Right ventricle myocardium superior (tissue), 1 donor: ENCODE measurements at regions not wholly inside any gene's neighbourhood (a gene's known extent, or its start where the extent isn't known, plus 50 kb on each side); places are given as distances from the start of the nearest gene placed in this dataset.

Experiments
- ATAC-seq: fragments of 200-7000 bp; cut with Tn5 transposase; one replicate; pipeline ENCODE4 v1.9.1; 2020; ENCODE audit warnings: mild to moderate bottlenecking; ENCODE audit not compliant: poor library complexity
- DNase-seq: peaks from one replicate; pipeline ENCODE4 v3.0.0-alpha.2; 2020
- intact Hi-C: fragments of 100-400 bp; cut with DNase I; formaldehyde crosslinking; loops from one replicate; pipeline ENCODE4 v1.11.2; 2022
- donor health status: DM: no; HTN: yes; CAD: no; lungs with severe emphysema.

DNA sequence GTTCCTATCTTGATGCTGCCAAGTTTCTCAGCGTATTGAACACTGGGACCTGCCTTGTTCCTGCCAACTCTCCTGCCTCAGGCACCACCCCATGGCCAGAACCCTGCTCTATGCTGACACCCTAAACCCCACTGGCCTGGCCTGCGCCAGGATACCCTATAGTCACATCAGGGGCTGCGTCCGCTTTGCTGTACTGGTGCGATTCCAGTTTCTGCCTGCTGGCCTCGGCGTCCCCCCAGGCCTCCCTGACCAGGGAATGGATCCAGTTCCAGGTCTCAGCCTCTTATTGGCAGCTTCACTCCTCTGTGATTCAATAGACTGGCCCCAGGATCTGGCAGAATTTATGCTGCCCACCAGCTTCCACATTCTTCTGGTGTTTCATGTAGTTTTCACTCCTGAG, 55.0 kb downstream of the GPR6 start:
- ATAC-seq (no peak), DNase-seq (no peak)
- intact Hi-C loops, result no loop called here

DNA sequence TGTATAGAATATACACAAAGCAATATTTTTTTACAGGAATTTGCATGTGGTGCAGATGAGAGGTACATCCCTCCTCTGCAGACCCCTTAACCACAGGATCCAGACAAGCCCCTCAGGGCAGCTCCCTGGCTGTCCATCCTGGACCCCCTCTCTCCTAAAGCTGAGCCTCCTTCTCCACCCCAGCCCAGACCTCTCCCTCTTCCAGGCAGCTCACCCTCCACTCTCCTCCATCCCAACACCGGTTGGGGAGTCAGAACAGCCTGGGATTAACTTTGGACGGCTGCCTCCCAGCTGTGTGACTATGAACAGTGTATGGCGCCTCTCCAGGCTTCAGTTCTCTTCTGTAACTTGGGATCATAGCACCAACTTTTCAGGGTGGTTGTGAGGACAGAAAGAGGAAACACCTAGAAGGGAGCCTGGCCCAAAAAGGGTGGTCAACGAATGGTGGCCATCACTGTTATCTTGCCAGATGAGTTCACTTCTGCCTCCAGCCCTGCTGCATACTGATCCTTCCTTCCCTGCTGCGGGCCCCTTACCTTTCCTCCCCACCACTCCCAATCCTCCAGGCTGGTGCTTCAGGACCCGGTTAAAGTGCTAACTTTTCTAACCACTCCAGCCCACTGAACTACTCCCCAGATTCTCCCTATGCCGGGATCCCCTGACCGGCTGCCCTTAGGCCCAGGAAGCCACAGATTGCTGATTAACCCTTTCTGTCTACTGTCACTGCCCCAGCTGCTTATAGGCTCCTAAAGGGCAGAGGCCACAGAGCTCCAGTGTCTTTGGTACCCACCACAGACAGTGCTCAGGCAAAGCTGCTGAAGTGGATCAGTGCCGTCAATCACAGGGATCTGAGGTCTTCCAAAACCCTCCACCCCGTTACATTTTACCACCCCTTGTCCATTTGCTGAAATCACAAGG, 55.9 kb downstream of the GPR6 start:
- no peak for ATAC-seq
- DNase-seq, result no peak
- intact Hi-C loops, result no loop called here

DNA sequence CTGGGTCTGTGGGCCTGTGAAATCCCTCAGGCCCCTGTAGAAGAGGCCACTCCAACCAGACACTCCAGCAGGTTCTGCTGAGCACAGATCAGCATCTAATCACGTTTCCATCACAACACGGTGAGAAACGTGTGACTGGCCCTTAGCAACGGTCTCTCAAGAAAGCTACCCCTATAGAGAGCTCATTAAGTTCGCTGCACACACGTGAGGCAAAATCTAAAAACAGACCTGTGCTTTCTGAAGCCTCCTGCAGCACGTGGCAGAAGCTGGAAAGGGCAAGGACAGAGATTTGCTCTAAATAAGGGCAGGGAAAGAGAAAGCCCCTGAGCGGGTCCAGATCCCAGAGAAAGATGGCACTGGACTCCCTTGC, 56.5 kb downstream of the GPR6 start:
- intact Hi-C loops, result no loop called here
- DNase-seq, result no peak
- no peak for ATAC-seq

DNA sequence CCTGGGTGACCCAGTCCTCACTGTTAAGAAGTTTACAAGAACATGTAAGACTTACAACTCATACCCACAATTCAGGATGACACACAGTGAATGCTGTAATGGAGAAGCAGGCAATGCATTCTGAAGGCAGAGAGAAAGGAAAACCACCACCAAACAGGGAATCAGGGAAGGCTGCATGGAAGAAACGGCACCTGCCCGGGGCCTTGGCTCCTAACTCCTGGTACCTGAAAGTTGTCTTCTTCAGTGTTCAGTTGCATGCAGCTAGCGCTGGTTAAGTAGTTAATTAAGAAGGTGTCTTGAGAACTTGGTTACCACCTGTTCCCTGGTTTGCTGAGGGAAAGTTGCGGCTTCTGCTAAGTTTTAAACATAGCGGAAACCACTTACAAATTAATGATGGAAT, 57.2 kb downstream of the GPR6 start:
- intact Hi-C loops, result no loop called here
- no peak for ATAC-seq
- no peak for DNase-seq

DNA sequence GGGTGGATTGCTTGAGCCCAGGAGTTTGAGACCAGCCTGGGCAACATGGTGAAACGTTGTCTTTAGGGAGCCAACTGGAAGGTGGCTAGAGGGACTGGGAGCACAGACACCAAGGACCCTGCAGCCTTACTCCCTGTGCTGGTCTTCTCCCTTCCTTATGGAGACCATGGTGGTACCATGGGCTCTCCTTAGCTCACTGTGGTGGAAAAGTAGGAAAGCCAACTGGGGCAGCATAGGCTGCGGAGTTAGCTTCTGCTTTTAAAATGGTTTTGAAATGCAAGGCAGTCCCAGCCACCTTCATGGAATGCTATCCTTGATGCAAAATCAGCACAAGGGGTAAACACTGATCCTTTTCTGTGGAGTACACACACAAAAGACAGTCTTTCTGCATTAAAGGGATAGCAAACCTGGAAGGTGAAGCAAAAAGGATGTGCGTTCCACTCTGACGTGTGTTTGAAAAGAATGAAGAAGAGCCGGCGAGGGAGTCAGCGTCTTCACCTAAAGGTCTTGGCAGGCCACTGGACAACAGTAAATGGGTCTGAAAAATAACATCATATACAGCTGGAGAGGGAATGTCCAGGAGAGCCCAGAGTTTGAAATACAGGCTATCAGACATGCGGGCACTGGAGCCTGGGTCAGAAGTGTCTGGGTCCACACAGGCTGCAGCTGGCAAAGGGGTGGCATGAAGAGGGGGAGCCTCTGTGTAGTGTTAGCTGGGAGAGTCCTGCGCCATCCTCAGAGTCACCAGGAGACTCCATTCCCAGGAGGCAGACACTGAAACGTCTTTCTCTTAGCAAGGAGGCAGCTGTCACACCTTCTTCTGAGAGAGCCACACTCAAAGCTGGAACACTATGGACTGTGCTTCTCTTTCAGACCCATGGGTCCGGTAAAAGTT, 58.5 kb downstream of the GPR6 start:
- no peak for ATAC-seq
- intact Hi-C loops, result loop anchor here (2.0 kb wide), 1 partner anchor 332 kb away; no protein-coding TSS in a partner anchor

DNA sequence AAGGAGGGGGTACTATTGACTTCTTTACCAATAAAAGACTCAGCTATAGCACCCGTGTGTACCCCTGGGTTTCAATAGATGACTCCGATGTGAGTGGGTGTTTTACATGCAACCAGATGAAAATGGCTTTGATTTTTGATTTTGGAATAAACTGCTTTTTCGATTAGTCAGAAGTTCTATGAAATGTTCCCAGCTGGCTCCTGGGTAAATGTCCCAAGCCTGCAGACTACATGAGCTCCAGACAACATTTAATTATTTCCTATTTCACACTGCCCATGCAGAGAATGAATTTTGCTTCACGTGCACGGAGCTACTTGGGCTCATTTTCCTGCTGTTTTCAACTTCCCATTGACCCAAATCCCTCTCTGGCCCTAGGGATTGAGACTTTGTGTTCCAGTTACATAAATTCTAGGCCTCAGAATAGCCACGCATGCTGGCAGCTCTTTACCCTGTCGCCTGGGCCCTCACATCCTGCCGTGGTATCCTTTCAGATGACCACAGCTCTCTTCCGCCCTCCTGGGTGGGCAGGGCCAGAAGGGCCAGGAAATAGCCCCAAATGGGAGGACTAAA, 59.7 kb downstream of the GPR6 start:
- intact Hi-C loops, result loop anchor here (2.0 kb wide), 1 partner anchor 333 kb away; no protein-coding TSS in a partner anchor
- ATAC-seq (no peak), DNase-seq (no peak)

More for the DNA sequence above, 58.5 kb downstream of the GPR6 start:
- no peak for DNase-seq

DNA sequence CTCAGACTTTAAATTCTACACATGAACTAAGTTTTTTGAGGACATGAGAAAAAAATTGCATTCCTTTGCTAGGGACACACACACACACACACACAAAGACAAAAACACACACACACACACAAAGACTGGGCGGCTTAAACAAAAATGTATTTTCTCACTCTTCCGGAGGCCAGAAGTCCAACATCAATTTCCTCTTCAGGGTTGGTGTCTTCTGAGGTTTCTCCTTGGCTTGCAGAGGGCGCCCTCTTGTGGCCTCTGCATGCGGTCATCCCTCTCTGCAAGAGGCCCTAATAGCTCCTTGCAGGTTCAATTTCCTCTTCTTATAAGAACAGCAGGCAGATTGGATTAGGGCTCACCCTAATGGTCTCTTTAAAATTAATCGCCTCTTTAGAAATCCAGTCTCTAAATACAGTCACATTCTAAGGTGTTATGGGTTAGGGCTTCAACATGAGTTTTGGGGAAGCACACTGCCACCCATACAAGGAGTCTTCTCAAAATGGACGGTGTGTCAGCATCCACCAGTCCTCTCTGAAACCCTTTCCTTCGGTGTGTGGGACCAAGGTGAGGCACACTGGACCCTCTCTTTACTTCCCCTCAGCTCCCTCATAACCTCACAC, 61.4 kb downstream of the GPR6 start:
- DNase-seq, result peak; percentile 92
- ATAC-seq, result peak; percentile 97
- intact Hi-C loops, result no loop called here

DNA sequence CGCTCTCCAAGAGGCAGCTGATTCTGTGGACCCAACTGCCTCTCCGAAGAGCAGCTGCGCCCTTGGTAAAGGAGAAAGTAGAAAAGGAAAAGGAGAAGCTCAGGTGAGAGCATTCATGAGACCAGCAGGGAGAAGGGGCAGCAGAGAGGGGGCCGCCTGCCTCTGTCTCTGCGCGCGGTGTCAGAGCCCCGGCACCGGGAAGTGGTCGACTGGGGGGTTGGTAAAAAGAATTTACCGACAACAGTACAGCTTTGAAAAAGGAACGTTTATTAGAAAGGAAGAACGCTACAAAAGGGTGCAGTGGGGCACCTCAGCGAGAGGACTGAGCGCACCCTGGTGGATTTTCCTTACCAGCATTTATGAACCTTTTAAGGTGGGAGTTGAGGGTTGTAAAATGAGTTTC, 61.9 kb downstream of the GPR6 start:
- intact Hi-C loops, result no loop called here
- DNase-seq, result no peak
- ATAC-seq, result peak; percentile 76

DNA sequence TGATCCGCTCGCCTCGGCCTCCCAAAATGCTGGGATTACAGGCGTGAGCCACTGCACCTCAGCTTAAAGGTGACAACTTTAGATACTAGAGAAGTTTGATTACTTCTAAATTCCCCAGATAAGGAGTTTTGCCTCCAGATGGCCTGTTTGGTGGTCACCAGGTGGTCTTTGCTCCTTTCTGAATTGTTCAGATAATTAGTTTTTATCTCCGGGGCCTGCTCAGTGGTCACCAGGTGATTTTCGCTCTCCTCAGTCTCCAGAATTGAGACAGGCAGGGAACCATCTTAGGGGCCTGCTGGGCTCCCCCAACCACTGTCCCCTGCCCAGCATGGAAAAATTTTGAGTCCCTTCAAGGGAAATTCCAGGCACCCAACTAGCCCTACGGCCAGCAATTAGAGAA, 62.6 kb downstream of the GPR6 start:
- ATAC-seq, result no peak
- intact Hi-C loops, result no loop called here

DNA sequence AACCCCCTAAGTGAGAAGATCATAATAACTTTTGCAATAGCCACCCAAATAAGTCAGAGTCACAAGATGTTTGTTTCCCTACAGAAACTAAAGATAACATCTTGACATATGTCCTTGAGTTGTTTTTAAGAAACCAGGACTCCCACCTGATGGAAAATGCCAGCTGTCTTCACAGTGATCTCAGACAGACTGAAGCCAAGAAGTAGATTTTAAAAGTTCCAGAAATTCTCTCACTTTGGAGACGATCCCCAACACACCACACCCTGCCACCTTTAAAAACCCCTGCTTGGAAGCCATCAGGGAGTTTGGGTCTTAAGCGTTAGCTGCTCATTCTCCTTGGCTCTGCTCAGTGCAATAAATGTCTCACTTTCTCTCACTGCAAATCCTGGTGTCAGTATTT, 63.0 kb downstream of the GPR6 start:
- no peak for ATAC-seq
- DNase-seq, result no peak
- intact Hi-C loops, result no loop called here

More for the DNA sequence above, 62.6 kb downstream of the GPR6 start:
- DNase-seq, result no peak

DNA sequence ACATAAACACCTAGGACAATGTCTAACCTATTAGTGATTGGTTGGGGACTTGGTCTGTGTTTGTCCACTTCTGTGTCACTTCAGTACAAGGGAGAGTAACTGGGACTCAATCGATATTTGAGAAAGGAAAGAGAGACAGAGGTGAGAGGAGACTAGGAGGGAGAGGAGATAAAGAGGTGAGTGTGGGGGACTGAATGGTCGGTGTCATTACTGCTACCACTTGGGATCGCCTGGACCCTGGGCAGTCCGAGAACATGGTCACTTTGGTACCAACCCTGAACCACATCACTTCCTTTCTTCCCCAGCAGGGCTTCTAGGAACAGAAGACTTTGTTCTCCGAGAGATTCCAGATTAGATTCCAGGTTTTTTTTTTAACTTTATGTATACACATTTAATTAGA, 63.7 kb downstream of the GPR6 start:
- intact Hi-C loops, result no loop called here

DNA sequence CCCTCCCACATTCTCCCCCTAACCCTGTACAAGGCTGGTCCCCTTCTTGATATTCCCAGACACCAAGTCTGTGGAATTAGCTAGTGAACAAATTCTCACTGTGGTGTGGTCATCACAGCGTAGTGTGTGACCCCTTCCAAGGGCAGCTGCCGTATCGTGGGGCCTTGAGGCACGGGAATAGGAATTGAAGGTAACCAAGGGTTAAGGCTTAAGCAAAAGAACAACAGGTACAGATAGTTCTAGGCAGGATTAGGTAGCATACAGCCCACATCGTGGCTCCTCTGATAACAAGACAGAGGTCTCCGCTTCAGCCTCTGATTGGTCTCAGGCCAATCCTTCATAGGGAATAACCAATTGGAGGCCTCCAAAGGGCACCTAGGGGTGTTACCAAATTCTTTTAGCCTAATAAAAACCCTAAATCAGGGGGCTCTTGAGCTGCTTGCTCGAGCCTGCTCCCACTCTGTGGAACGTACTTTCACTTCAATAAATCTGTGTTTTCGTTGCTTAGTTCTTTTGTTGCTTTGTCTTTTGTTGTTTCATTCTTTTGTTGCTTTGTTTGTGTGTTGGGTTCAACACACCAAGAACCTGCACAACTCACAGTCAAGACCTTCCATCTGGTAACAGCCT, 64.7 kb downstream of the GPR6 start:
- intact Hi-C loops, result no loop called here
- ATAC-seq (no peak), DNase-seq (no peak)

More for the DNA sequence above, 63.7 kb downstream of the GPR6 start:
- ATAC-seq (no peak), DNase-seq (no peak)

DNA sequence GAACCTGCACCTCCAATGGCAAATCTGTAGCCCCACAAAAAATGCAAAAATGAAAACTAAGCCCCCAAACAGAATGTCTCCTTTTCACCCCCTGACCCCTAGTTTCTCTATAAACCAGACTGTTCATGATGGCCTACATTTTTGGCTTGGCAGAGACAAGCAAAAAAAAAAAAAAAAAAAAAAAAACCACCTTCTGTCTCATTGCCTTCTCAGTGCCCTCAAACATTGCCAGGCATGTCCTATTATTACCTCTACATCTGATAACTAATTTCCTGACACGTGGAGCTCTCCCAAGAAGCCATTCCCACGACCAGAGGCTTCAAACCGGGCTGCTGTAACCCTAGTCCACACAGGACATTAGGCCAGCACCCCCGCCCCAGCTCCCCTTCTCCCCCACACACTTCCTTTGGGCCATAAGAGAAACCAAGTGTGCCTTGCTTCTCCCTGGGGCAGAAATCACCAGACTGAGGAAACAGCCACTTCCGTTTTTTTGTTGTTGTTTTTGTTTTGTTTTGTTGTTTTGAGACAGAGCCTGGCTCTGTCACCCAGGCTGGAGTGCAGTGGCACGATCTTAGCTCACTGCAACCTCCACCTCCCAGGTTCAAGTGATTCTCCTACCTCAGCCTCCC, 65.4 kb downstream of the GPR6 start:
- ATAC-seq, result no peak
- DNase-seq, result no peak
- intact Hi-C loops, result no loop called here

DNA sequence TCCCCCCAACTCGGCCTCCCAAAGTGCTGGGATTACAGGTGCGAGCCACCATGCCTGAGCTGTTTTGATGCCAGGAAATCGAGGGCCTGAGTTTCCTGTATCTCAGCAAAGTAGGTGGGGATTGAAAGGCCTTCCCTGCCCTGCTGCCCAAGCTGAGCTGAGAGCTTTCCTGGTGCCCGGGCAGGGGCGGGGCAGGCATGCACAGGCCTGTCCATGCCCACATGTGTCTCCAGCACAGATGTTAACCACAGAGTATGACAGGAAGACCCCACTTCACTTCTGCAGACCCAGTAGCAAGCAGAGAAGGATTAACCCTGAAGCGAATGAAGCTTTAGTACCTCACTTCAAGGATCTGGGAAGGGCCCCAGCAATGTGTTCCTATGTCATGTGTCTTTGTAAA, 66.0 kb downstream of the GPR6 start:
- ATAC-seq (no peak), DNase-seq (no peak)
- intact Hi-C loops, result no loop called here

DNA sequence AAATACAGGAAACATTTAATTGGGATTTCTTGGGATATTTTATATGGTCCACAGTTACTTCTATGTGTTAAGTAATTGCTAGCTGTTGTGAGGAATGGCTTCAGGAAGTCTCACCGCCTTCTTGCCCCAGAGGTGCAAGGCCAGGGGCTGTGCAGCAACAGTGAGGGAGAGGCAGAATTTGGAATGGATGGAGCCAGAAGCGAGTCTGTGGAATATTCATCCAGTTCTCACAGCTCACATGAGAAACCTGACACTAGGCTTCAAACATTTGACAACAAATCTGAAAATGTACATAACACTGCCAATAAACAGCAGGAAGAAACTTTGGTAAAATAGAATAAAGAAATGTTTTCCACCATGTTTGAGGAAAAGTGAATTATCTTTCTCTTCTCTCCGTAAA, 66.5 kb downstream of the GPR6 start:
- ATAC-seq (no peak), DNase-seq (no peak)
- intact Hi-C loops, result no loop called here

DNA sequence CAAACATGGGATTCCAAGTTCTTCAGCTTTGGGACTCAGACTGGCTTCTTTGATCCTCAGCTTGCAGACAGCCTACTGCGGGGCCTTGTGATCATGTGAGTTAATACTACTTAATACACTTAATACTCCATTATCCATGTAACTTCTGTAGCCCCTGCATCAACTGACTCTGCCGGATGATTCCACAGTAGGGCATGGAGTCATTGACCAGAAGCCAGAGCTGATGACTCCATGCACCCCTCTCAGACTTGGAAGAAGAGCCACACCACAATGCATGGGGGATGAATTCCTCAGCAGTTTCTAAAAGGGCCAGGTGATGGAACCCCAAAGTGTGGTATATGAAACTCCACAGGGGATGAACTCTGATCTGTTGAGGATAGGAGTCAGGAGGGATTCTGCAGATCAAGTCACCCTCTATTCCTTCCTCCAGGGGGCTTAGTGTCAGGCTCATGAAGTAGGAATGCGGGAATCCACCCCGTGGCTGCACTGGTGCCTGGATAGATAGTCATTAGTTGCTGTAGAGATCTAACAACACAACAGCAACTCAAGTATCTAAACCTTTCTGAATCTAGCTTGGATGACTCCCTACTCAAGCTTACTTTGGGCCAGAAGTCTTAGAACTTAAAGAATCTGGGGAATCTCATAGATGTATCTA, 70.2 kb downstream of the GPR6 start:
- DNase-seq (no peak), ATAC-seq (no peak)
- intact Hi-C loops, result no loop called here

DNA sequence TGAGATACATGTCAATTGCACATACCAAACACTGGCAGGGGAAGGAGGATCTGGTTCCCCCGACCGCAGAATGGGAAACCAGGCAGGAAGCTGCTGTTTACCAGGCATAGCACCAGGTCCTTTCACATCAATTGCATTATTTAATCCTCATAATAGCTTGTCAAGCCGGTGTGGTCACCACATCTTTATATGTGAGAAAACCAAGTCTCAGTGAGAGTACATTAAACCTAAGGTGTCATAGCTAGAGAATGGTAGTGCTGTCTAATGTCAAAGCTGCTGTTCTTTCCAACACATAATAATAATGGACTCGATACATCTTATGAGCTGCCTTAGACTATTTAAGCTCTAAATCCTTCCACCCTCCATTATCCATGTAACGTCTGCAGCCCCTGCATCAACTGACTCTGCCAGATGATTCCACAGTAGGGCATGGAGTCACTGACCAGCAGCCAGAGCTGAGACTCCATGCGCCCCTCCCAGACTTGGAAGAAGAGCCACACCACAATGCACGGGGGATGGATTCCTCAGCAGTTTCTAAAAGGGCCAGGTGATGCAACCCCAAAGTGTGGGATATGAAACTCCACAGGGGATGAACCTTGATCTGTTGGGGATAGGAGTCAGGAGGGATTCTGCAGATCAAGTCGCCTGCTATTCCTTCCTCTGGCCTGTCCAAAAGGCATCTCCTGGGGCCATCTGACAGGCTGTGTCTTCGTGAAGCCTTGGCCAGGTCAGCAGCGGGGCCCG, 71.8 kb downstream of the GPR6 start:
- intact Hi-C loops, result loop anchor here (10.0 kb wide), 1 partner anchor 525 kb away; no protein-coding TSS in a partner anchor
- ATAC-seq, result no peak
- DNase-seq, result no peak
